Activated CD4-positive, alpha-beta T cell treated with anti-CD3 and anti-CD28 coated beads, Interleukin-2, amount 10 ng/mL, durations not matched to agents 24 days and 14 days (primary cell): ENCODE measurements at regions not wholly inside any gene's neighbourhood (a gene's known extent, or its start where the extent isn't known, plus 50 kb on each side); places are given as distances from the start of the nearest gene placed in this dataset.
"Not testable (repeated sequence)": the region's sequence is repeated elsewhere in the genome, so short reads cannot be mapped to it uniquely, and the experiment has no call there.

Experiments
- DNase-seq: peaks from one replicate; pipeline ENCODE4 v3.0.0; 2022
- H3K27ac Mint-ChIP-seq: one replicate; pipeline ENCODE4 v1.8.0; 2022; ENCODE audit warnings: mild to moderate bottlenecking, mixed read lengths
- H3K27me3 Mint-ChIP-seq: one replicate; pipeline ENCODE4 v1.8.0; 2022; ENCODE audit warnings: mixed read lengths
- H3K36me3 Mint-ChIP-seq: one replicate; pipeline ENCODE4 v1.8.0; 2022; ENCODE audit warnings: low read depth, mild to moderate bottlenecking, mixed read lengths
- H3K4me1 Mint-ChIP-seq: one replicate; pipeline ENCODE4 v1.8.0; 2021; ENCODE audit warnings: mixed read lengths
- H3K4me3 Mint-ChIP-seq: one replicate; pipeline ENCODE4 v1.8.0; 2022; ENCODE audit warnings: mild to moderate bottlenecking, moderate library complexity, mixed read lengths
- H3K9me3 Mint-ChIP-seq: one replicate; pipeline ENCODE4 v1.8.0; 2021; ENCODE audit warnings: mixed read lengths
- intact Hi-C: fragments of 100-400 bp; cut with micrococcal nuclease; formaldehyde crosslinking; loops from one replicate; pipeline ENCODE4 v1.15.1; 2023

GRCh38 chr9:41839786-41840185 is 289.4 kb downstream of the CNTNAP3B start:
- H3K27ac Mint-ChIP-seq, intact Hi-C loops, H3K4me1 Mint-ChIP-seq, DNase-seq, H3K4me3 Mint-ChIP-seq, H3K27me3 Mint-ChIP-seq, H3K9me3 Mint-ChIP-seq, H3K36me3 Mint-ChIP-seq: not testable (repeated sequence)

- H3K9me3 Mint-ChIP-seq, H3K27ac Mint-ChIP-seq, H3K27me3 Mint-ChIP-seq, H3K36me3 Mint-ChIP-seq, H3K4me1 Mint-ChIP-seq, intact Hi-C loops, DNase-seq, H3K4me3 Mint-ChIP-seq: not testable (repeated sequence)
Observed at GRCh38 chr9:41838953-41839352, 290.3 kb downstream of the CNTNAP3B start.

GRCh38 chr9:41838562-41838851 is 290.7 kb downstream of the CNTNAP3B start:
- H3K27me3 Mint-ChIP-seq, H3K27ac Mint-ChIP-seq, H3K4me3 Mint-ChIP-seq, intact Hi-C loops, DNase-seq, H3K4me1 Mint-ChIP-seq, H3K36me3 Mint-ChIP-seq, H3K9me3 Mint-ChIP-seq: not testable (repeated sequence)

- H3K4me1 Mint-ChIP-seq, H3K27ac Mint-ChIP-seq, H3K27me3 Mint-ChIP-seq, DNase-seq, H3K36me3 Mint-ChIP-seq, intact Hi-C loops, H3K9me3 Mint-ChIP-seq, H3K4me3 Mint-ChIP-seq: not testable (repeated sequence)
Observed at GRCh38 chr9:41837684-41838561, 291.3 kb downstream of the CNTNAP3B start.

GRCh38 chr9:41833108-41833507 is 296.1 kb downstream of the CNTNAP3B start:
- not testable (repeated sequence) for H3K36me3 Mint-ChIP-seq, DNase-seq, H3K4me1 Mint-ChIP-seq

GRCh38 chr9:41824723-41825122 is 304.5 kb downstream of the CNTNAP3B start:
- DNase-seq, H3K27ac Mint-ChIP-seq, H3K4me1 Mint-ChIP-seq, H3K36me3 Mint-ChIP-seq, H3K9me3 Mint-ChIP-seq, intact Hi-C loops, H3K27me3 Mint-ChIP-seq, H3K4me3 Mint-ChIP-seq: not testable (repeated sequence)

More at GRCh38 chr9:41833108-41833507, 296.1 kb downstream of the CNTNAP3B start:
- H3K27me3 Mint-ChIP-seq, intact Hi-C loops, H3K4me3 Mint-ChIP-seq, H3K9me3 Mint-ChIP-seq, H3K27ac Mint-ChIP-seq: not testable (repeated sequence)

- intact Hi-C loops, H3K27me3 Mint-ChIP-seq, H3K9me3 Mint-ChIP-seq, DNase-seq, H3K4me1 Mint-ChIP-seq, H3K27ac Mint-ChIP-seq, H3K36me3 Mint-ChIP-seq, H3K4me3 Mint-ChIP-seq: not testable (repeated sequence)
Observed at GRCh38 chr9:41802706-41803105, 326.5 kb downstream of the CNTNAP3B start.

GRCh38 chr9:41798684-41799083 is 330.5 kb downstream of the CNTNAP3B start:
- intact Hi-C loops, H3K36me3 Mint-ChIP-seq, H3K27ac Mint-ChIP-seq, H3K27me3 Mint-ChIP-seq, H3K4me3 Mint-ChIP-seq, H3K9me3 Mint-ChIP-seq, H3K4me1 Mint-ChIP-seq, DNase-seq: not testable (repeated sequence)

GRCh38 chr9:41790719-41791363 is 338.4 kb downstream of the CNTNAP3B start:
- H3K27me3 Mint-ChIP-seq, intact Hi-C loops, H3K27ac Mint-ChIP-seq, H3K4me1 Mint-ChIP-seq, H3K9me3 Mint-ChIP-seq, H3K36me3 Mint-ChIP-seq, DNase-seq, H3K4me3 Mint-ChIP-seq: not testable (repeated sequence)

- H3K9me3 Mint-ChIP-seq, DNase-seq, H3K4me3 Mint-ChIP-seq, H3K36me3 Mint-ChIP-seq, intact Hi-C loops, H3K27me3 Mint-ChIP-seq, H3K27ac Mint-ChIP-seq, H3K4me1 Mint-ChIP-seq: not testable (repeated sequence)
Observed at GRCh38 chr9:41790007-41790406, 339.2 kb downstream of the CNTNAP3B start.

GRCh38 chr9:41789387-41789786 is 339.8 kb downstream of the CNTNAP3B start:
- H3K9me3 Mint-ChIP-seq, H3K4me3 Mint-ChIP-seq, H3K36me3 Mint-ChIP-seq, H3K27me3 Mint-ChIP-seq, DNase-seq, H3K27ac Mint-ChIP-seq, H3K4me1 Mint-ChIP-seq, intact Hi-C loops: not testable (repeated sequence)

GRCh38 chr9:41787951-41788350 is 341.3 kb downstream of the CNTNAP3B start:
- H3K4me1 Mint-ChIP-seq, intact Hi-C loops, H3K27ac Mint-ChIP-seq, H3K9me3 Mint-ChIP-seq, DNase-seq, H3K27me3 Mint-ChIP-seq, H3K36me3 Mint-ChIP-seq, H3K4me3 Mint-ChIP-seq: not testable (repeated sequence)

GRCh38 chr9:41787270-41787669 is 342.0 kb downstream of the CNTNAP3B start:
- intact Hi-C loops, DNase-seq, H3K27ac Mint-ChIP-seq, H3K36me3 Mint-ChIP-seq, H3K9me3 Mint-ChIP-seq, H3K4me3 Mint-ChIP-seq, H3K27me3 Mint-ChIP-seq, H3K4me1 Mint-ChIP-seq: not testable (repeated sequence)

GRCh38 chr9:41784006-41784405 is 345.2 kb downstream of the CNTNAP3B start:
- H3K27me3 Mint-ChIP-seq, H3K36me3 Mint-ChIP-seq, H3K9me3 Mint-ChIP-seq, H3K4me3 Mint-ChIP-seq, intact Hi-C loops, H3K27ac Mint-ChIP-seq, DNase-seq, H3K4me1 Mint-ChIP-seq: not testable (repeated sequence)
